B cell (primary cell): ENCODE measurements at regions not wholly inside any gene's neighbourhood (a gene's known extent, or its start where the extent isn't known, plus 50 kb on each side); places are given as distances from the start of the nearest gene placed in this dataset.

ENCODE experiments used
- EZH2 ChIP-seq: IDR thresholded peaks from 2 replicates; pipeline ENCODE4 v1.6.1; 2012; ENCODE audit warnings: borderline replicate concordance, low read depth, mild to moderate bottlenecking, moderate library complexity, low read length; ENCODE audit not compliant: insufficient read depth, poor library complexity, severe bottlenecking
- TF ChIP-seq, protein P1 (sequence below): fragments of 200-600 bp; IDR thresholded peaks from one replicate; pipeline ENCODE4 v1.8.0; 2022; ENCODE audit warnings: antibody characterized with exemption, mild to moderate bottlenecking

DNA sequence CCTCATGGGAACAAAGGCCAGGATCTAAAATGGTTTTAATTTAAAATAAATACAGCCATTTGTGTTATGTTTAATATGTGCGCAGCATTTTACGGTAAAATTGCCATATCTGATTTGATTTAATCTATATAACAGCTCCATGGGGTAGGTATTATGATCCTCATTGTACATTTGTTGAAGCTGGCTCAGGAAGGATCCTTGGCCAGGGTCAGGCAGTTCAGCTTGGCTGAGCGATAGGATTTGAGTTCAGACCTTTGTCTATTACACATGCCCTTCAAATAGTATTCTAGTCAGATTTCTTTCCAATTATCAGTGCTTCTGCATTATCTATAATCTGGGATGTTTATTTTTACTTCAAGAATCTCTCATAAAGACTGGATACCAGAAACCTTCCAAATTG lies 950.4 kb upstream of the EEF2KMT start:
- TF ChIP-seq, protein P1, sequence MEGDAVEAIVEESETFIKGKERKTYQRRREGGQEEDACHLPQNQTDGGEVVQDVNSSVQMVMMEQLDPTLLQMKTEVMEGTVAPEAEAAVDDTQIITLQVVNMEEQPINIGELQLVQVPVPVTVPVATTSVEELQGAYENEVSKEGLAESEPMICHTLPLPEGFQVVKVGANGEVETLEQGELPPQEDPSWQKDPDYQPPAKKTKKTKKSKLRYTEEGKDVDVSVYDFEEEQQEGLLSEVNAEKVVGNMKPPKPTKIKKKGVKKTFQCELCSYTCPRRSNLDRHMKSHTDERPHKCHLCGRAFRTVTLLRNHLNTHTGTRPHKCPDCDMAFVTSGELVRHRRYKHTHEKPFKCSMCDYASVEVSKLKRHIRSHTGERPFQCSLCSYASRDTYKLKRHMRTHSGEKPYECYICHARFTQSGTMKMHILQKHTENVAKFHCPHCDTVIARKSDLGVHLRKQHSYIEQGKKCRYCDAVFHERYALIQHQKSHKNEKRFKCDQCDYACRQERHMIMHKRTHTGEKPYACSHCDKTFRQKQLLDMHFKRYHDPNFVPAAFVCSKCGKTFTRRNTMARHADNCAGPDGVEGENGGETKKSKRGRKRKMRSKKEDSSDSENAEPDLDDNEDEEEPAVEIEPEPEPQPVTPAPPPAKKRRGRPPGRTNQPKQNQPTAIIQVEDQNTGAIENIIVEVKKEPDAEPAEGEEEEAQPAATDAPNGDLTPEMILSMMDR, result no peak
- no peak for TF ChIP-seq EZH2
